ENCODE measurements at regions not wholly inside any gene's neighbourhood (a gene's known extent, or its start where the extent isn't known, plus 50 kb on each side); places are given as distances from the start of the nearest gene placed in this dataset.
"Not testable (repeated sequence)": the region's sequence is repeated elsewhere in the genome, so short reads cannot be mapped to it uniquely, and the experiment has no call there.

- no peak overlapping the region for H3K4me3 ChIP-seq (ENCODE audit: low read depth, low read length, poor library complexity, severe bottlenecking)
- no peaks in the 10 kb centered on the region for H3K9me3 ChIP-seq (ENCODE audit: low read length)
- H3K36me3 ChIP-seq (ENCODE audit: insufficient read depth, low read length), result no peaks in the 10 kb centered on the region
- no peaks in the 10 kb centered on the region for H3K9me2 ChIP-seq (ENCODE audit: low read depth, low read length)
- no peak overlapping the region for H3K27ac ChIP-seq (ENCODE audit: low read depth, low read length, poor library complexity, severe bottlenecking)
- H3K4me1 ChIP-seq (ENCODE audit: insufficient read depth, low read length, severe bottlenecking), result no peaks in the 10 kb centered on the region
- H3K9ac ChIP-seq (ENCODE audit: low read length), result no peak overlapping the region
- H3K79me2 ChIP-seq (ENCODE audit: insufficient read depth, low read length), result no peaks in the 10 kb centered on the region
- no peaks in the 10 kb centered on the region for H4K20me1 ChIP-seq (ENCODE audit: insufficient read depth, low read length)
- no peak overlapping the region for H2AFZ ChIP-seq (ENCODE audit: low read length)
- no peaks in the 10 kb centered on the region for H3K27me3 ChIP-seq (ENCODE audit: insufficient read depth, low read length)
- H3F3A ChIP-seq (ENCODE audit: insufficient read depth, low read length), result no peaks in the 10 kb centered on the region
- no peak overlapping the region for H3K4me2 ChIP-seq (ENCODE audit: low read length)
- TF ChIP-seq CTCF (IDR thresholded peaks at IDR 0.05; ENCODE audit: low read length), result no peak
- no peak for TF ChIP-seq EZH2 (IDR thresholded peaks at IDR 0.05; ENCODE audit: borderline replicate concordance, low read length)
Measured at GRCh38 chr9:85469041-85469440, 272.7 kb downstream of the AGTPBP1 start.

GRCh38 chr9:85466834-85467233, 274.9 kb downstream of the AGTPBP1 start:
- no peak overlapping the region for H3K27ac ChIP-seq (ENCODE audit: low read depth, low read length, poor library complexity, severe bottlenecking)
- no peaks in the 10 kb centered on the region for H4K20me1 ChIP-seq (ENCODE audit: insufficient read depth, low read length)
- no peak overlapping the region for H3K4me3 ChIP-seq (ENCODE audit: low read depth, low read length, poor library complexity, severe bottlenecking)
- no peak for TF ChIP-seq EZH2 (IDR thresholded peaks at IDR 0.05; ENCODE audit: borderline replicate concordance, low read length)
- TF ChIP-seq CTCF (IDR thresholded peaks at IDR 0.05; ENCODE audit: low read length), result no peak
- H3K79me2 ChIP-seq (ENCODE audit: insufficient read depth, low read length), result no peaks in the 10 kb centered on the region
- H3K9ac ChIP-seq (ENCODE audit: low read length), result no peak overlapping the region
- no peak overlapping the region for H3K4me2 ChIP-seq (ENCODE audit: low read length)
- H3K27me3 ChIP-seq (ENCODE audit: insufficient read depth, low read length), result no peaks in the 10 kb centered on the region
- no peaks in the 10 kb centered on the region for H3K36me3 ChIP-seq (ENCODE audit: insufficient read depth, low read length)
- H2AFZ ChIP-seq (ENCODE audit: low read length), result no peak overlapping the region
- H3K9me2 ChIP-seq (ENCODE audit: low read depth, low read length), result no peaks in the 10 kb centered on the region
- H3F3A ChIP-seq (ENCODE audit: insufficient read depth, low read length), result no peaks in the 10 kb centered on the region
- no peaks in the 10 kb centered on the region for H3K9me3 ChIP-seq (ENCODE audit: low read length)
- no peaks in the 10 kb centered on the region for H3K4me1 ChIP-seq (ENCODE audit: insufficient read depth, low read length, severe bottlenecking)

- not testable (repeated sequence) for H3K9ac ChIP-seq (ENCODE audit: low read length); H3K27me3 ChIP-seq (ENCODE audit: insufficient read depth, low read length); H3K36me3 ChIP-seq (ENCODE audit: insufficient read depth, low read length); H2AFZ ChIP-seq (ENCODE audit: low read length); H3K4me3 ChIP-seq (ENCODE audit: low read depth, low read length, poor library complexity, severe bottlenecking); H3K9me2 ChIP-seq (ENCODE audit: low read depth, low read length); H3K9me3 ChIP-seq (ENCODE audit: low read length); H3F3A ChIP-seq (ENCODE audit: insufficient read depth, low read length); H3K79me2 ChIP-seq (ENCODE audit: insufficient read depth, low read length); H3K4me2 ChIP-seq (ENCODE audit: low read length); H3K4me1 ChIP-seq (ENCODE audit: insufficient read depth, low read length, severe bottlenecking); H4K20me1 ChIP-seq (ENCODE audit: insufficient read depth, low read length); H3K27ac ChIP-seq (ENCODE audit: low read depth, low read length, poor library complexity, severe bottlenecking)
Measured at GRCh38 chr9:85458114-85458864, 283.5 kb downstream of the AGTPBP1 start.

DNA sequence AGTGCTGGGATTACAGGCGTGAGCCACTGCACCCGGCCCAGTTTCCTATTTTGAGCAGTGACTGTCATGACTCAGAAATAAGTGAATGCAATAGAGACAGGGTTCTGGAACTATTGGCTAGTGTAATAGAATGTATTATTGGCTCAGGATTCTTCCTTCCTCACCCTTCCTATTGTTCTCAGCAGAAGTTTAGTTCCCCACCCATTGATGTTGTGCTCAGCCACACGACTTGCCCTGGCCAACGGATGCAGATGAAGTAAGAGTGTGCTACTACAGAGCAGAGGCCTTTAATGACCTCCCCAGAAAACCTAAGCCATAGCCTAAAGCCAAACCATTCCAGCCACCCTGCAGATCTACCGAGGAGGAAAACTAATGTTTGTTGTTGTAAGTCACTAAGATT, 287.9 kb downstream of the AGTPBP1 start:
- no peak overlapping the region for H3K4me3 ChIP-seq (ENCODE audit: low read depth, low read length, poor library complexity, severe bottlenecking)
- no peaks in the 10 kb centered on the region for H3K36me3 ChIP-seq (ENCODE audit: insufficient read depth, low read length)
- no peaks in the 10 kb centered on the region for H3K27me3 ChIP-seq (ENCODE audit: insufficient read depth, low read length)
- no peaks in the 10 kb centered on the region for H3F3A ChIP-seq (ENCODE audit: insufficient read depth, low read length)
- no peaks in the 10 kb centered on the region for H3K4me1 ChIP-seq (ENCODE audit: insufficient read depth, low read length, severe bottlenecking)
- TF ChIP-seq CTCF (IDR thresholded peaks at IDR 0.05; ENCODE audit: low read length) (no peak), EZH2 (IDR thresholded peaks at IDR 0.05; ENCODE audit: borderline replicate concordance, low read length) (no peak)
- H4K20me1 ChIP-seq (ENCODE audit: insufficient read depth, low read length), result no peaks in the 10 kb centered on the region
- H3K27ac ChIP-seq (ENCODE audit: low read depth, low read length, poor library complexity, severe bottlenecking), result no peak overlapping the region
- no peaks in the 10 kb centered on the region for H3K9me2 ChIP-seq (ENCODE audit: low read depth, low read length)
- H3K4me2 ChIP-seq (ENCODE audit: low read length), result no peak overlapping the region
- no peak overlapping the region for H2AFZ ChIP-seq (ENCODE audit: low read length)
- no peaks in the 10 kb centered on the region for H3K9me3 ChIP-seq (ENCODE audit: low read length)
- H3K9ac ChIP-seq (ENCODE audit: low read length), result no peak overlapping the region
- H3K79me2 ChIP-seq (ENCODE audit: insufficient read depth, low read length), result no peaks in the 10 kb centered on the region
